Glomerular visceral epithelial cell (primary cell): ENCODE measurements at regions not wholly inside any gene's neighbourhood (a gene's known extent, or its start where the extent isn't known, plus 50 kb on each side); places are given as distances from the start of the nearest gene placed in this dataset.
A peak's percentile ranks its signal among the peaks of the same experiment; 100 is the strongest.
"Not testable (repeated sequence)": the region's sequence is repeated elsewhere in the genome, so short reads cannot be mapped to it uniquely, and the experiment has no call there.

ENCODE experiments used
- DNase-seq: peaks from one replicate; pipeline ENCODE4 v3.0.0-alpha.2; 2016; ENCODE audit errors: extremely low spot score

DNA sequence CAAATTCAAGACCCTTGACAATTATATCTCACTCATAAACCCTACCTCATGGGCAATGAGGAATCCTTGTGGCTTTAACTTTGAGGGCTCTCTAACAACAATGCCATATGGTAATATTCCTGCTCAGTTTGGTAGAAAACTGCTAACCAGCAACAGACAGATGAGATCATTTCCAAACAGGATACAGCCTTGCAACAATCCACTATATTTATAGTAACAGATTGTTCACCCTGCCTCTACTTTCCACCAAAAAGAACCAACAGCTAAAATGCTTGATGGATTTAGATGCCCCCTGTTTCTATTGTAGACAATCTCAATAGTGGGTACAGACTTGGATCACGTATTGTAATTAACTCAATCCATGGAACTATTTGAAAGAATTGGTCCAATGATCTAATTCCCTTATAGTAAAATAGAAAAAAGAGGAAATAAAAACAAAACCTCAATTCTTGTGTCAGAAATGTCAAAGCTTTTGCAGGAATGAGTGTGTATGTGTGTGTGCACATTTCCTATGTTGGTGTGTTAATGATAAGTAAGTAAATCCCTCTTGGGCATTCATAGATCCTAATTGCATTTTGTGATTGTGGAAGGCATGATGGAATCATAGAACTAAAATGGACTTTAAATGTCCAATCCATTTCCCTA, 100.0 kb upstream of the EDEM3 start:
- DNase-seq = no peak

DNA sequence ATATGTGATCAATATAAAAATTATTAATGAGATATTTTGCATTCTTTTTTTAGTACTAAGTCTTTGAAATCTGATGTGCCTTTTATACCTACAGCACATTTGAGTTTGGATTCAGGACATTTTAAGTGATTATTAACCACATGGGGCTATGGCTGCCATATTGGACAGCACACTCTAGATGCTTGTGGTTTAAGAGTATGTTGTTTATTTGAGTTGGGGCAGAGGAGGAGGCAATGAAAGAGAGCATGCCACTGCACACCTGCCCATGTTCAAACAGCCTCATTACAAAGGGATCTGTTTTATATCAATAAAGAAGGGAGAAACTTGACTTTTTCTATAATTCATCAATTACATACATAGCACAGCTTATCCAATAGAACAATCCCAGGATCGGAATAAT, 99.4 kb upstream of the EDEM3 start:
- no peak for DNase-seq

DNA sequence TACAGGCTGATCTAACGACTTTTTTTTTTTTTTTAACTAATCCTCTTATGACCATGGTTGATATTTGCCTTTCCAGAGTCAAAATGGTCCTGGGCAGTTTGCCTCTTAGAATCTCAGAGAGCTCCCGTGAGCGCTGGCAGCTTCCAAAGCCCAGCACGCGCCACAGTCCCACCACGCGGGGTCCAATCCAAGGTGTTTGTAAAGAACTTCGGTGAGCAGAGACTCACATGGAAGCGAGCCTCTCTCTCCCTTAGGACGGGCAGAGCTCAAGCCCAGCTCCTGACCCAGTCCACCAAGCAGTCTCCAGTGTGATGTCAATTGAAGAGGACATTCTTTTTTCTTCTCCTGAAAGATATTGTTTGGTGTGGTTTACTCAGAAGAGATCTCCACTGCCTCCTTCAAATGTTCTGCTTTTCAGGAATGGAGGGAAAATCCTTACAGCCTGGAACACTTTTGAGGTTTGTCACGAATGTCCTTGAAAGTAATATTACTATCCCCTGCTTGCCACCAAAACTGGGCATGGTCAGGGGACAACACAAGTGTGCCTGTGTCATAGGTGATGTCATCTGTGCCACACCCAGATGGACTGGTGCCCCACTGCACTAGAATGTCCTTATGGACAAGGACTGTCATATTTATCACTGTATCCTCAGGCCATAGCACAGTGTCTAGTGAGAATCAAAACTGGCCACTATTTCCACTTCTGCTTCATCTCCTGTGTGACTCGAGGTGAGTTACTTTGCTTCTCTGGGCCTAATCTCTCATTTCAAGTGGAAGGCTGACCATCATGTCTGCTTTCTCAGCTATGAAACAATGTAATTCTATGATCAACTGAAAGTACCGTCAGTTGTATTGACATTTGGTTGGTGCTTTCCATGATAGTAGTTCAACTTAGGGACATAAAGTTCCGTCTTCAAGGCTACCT, 97.4 kb upstream of the EDEM3 start:
- no peak for DNase-seq

DNA sequence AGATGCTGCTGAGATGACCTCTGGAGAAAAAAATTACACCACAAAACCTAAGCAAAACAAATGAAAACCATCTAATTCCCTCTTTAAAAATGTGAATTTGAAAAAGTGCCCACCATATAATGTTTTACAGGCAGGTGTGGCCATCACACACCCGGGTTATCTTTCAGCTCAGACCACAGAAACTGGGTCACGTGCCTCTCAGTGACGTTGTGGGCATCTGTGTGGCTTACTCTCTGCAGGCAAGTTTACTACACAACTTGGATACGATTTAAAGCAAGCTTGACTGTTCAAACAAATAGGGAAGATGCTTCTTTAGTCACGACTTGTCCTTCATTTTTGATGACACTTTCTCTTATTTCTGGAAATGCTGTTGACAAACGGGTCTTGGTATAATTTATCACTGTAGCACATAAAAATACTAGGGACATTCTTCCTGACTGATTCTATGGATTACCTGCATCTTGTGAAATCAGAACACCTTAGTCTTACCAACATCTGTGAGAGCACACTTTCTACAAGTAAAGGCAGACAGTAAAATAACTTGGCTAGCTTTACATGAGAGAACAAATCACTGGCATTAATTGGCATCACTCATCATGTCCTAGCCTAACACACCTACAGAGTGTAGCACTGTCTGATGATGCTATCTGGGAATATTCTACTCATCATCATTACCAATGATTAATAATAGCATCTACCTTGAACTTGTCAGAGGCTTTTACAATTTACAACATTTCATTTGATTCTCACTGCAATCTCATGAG, 89.3 kb upstream of the EDEM3 start:
- no peak for DNase-seq

- DNase-seq = no peak
Measured at GRCh38 chr1:184840596-184840995, 85.9 kb upstream of the EDEM3 start.

- peak; percentile 68 for DNase-seq
Measured at GRCh38 chr1:184838504-184838951, 83.9 kb upstream of the EDEM3 start.

- DNase-seq = no peak
Measured at GRCh38 chr1:184836934-184837895, 82.6 kb upstream of the EDEM3 start.

- no peak for DNase-seq
Measured at GRCh38 chr1:184836141-184836540, 81.5 kb upstream of the EDEM3 start.

DNA sequence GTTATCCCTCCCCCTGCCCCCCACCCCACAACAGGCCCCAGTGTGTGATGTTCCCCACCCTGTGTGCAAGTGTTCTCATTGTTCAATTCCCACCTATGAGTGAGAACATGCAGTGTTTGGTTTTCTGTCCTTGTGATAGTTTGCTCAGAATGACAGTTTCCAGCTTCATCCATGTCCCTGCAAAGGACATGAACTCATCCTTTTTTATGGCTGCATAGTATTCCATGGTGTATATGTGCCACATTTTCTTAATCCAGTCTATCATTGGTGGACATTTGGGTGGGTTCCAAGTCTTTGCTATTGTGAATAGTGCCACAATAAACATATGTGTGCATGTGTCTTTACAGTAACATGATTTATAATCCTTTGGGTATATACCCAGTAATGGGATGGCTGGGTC, 79.3 kb upstream of the EDEM3 start:
- not testable (repeated sequence) for DNase-seq

GRCh38 chr1:184832517-184832916, 77.9 kb upstream of the EDEM3 start:
- DNase-seq = no peak

DNA sequence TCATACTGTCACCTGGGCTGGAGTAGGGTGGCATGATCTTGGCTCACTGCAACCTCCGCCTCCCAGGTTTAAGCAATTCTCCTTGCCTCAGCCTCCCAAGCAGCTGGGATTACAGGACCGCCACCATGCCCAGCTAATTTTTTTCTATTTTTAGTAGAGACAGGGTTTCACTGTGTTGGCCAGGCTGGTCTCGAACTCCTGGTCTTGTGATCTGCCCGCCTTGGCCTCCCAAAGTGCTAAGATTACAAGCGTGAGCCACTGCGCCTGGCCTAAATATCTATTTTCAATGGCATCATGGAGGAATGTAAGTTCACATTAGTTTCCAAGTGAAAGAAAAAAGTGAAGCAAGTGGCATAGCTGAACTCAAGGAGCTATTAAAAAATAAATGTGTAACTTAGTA, 74.8 kb upstream of the EDEM3 start:
- not testable (repeated sequence) for DNase-seq

DNA sequence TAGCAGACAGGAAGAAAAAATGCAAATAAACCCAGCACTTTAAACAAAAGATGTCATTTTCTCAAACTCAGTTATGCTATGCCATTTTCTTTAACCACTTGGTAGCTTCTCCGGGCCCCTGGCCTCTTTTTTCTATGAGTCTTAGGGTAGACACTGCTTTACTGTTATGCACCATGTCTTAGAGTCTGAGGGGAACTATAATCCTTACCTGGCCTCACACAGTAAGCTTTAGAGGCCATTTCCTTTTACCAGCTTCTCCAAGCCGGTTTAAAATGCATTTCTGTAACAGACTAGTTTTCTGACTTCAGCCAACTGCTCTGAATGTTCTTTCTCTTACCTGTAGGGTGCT, 73.7 kb upstream of the EDEM3 start:
- no peak for DNase-seq

- peak; percentile 74 for DNase-seq
Measured at GRCh38 chr1:184827600-184828368, 73.1 kb upstream of the EDEM3 start.

DNA sequence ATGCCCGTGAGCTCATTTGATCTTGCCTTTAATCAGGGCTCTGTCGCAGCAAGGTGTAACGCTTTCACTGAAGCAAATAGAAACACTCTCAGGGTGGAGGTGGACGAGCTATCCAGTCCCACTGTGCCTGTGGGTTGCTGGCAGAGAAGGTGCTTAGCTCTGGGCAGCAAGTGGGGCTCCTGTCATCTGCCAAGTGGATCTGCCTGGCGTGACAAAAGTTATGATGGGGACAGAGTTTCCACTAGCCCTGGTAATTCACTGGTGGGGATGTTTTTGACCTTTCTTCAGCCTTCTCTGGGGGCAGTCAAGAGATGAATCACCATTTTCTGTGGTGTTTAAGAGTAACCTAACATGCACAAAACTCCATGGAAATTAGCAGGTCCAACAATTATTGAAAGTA, 71.3 kb upstream of the EDEM3 start:
- DNase-seq = no peak

DNA sequence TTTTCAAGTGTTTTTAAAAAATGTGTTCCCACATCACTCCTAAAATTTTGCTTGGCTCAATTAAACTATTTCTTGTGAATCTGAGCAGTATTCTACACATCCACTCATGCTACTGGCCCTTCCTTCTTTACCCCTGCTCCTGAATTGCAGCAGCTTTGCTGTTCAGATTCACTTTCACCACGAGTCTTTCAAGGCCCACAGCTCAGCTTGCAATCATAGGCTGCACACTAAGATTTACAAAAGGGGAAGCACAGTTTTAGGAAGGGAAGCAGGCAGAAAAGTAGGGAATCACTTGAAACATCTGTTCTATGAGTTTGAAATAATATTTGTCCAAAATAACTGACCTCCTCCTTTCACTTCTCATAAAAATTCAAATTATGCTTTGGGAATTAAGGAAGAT, 70.9 kb upstream of the EDEM3 start:
- DNase-seq = no peak

- DNase-seq = no peak
Measured at GRCh38 chr1:184824691-184825323, 70.1 kb upstream of the EDEM3 start.

DNA sequence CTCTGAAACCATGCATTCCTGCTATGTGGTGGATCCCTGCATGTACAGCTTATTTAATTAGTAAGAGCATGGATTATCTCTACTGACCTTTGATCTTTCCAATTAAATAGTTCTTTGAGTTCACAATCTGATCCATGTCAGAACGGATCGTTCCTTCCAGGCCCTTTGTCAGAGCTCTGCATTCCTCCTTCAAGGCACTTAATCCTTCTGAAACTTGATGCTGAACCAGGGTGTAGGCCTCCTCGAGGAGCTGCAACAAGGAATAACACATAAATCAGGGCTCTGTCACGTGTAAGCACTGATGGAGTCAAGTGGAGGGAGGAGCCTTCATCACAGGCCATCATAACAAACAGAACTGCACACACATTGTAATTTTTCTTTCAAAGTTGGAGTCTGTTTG, 68.4 kb upstream of the EDEM3 start:
- no peak for DNase-seq

GRCh38 chr1:184822267-184822666, 67.6 kb upstream of the EDEM3 start:
- DNase-seq = no peak

- DNase-seq = no peak
Measured at GRCh38 chr1:184821658-184822057, 67.0 kb upstream of the EDEM3 start.

DNA sequence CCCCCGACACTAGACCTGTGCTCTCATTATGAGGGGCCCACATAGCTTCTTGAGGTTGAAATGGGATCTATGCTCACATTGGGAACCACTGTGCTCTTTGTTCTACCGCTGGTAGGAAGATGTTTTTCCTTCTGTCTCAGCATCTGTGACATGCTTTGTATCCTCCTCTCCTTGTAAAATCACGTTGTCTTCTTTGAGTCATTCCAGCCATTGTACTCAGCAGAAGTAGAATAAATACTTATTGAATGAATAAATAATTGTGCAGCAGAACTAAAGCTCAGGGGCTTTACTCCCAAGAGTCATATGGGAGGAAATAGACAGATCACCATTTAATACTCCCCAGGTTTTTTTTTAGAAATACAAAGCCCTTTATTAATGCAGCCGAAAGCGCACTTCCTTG, 66.3 kb upstream of the EDEM3 start:
- no peak for DNase-seq
